ENCODE measurements at regions not wholly inside any gene's neighbourhood (a gene's known extent, or its start where the extent isn't known, plus 50 kb on each side); places are given as distances from the start of the nearest gene placed in this dataset.

DNA sequence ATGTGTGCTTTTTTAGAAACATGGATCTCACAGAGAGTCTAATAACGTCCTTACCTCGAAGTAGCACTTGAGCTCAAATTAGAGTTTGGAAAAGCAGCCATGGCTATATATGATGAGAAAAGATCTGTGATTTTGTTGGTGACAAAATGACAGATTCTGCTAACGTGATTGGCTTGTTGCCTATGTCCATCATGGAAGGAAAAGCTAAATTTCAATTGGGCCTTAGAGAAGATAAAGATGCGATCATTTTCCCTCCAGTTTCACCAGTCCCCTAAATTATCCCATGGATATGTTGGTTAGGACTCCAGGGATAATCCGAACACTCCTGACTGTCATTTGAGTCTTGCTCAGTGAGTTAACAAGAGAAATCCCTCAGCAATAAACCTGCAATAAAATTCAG, 175.8 kb downstream of the C16orf95 start:
- H4K8ac ChIP-seq (ENCODE audit: low read depth, low read length): no peak overlapping the region
- H3K27ac ChIP-seq (ENCODE audit: low read depth, low read length): no peak overlapping the region
- no peaks in the 10 kb centered on the region for H3K79me1 ChIP-seq (ENCODE audit: low read length)
- no peaks in the 10 kb centered on the region for H3K36me3 ChIP-seq (ENCODE audit: control insufficient read depth, insufficient read depth, low read length)
- H3K27me3 ChIP-seq (ENCODE audit: insufficient read depth, low read length, poor library complexity): no peaks in the 10 kb centered on the region
- no peak overlapping the region for H2BK15ac ChIP-seq (replicated peaks; ENCODE audit: low read depth)
- no CpG with 5 or more reads among the region's 5 CpGs for WGBS (ENCODE audit: extremely low coverage, insufficient coverage, low lambda C conversion rate)
- no peak overlapping the region for H4K5ac ChIP-seq (ENCODE audit: low read length)
- H3K79me2 ChIP-seq (ENCODE audit: control insufficient read depth, insufficient read depth, low read length): no peaks in the 10 kb centered on the region
- no peaks in the 10 kb centered on the region for H3K4me1 ChIP-seq (ENCODE audit: control insufficient read depth, low read depth, low read length)
- no peak overlapping the region for H3K18ac ChIP-seq (ENCODE audit: low read length)
- H3K4me2 ChIP-seq (ENCODE audit: low read length): no peak overlapping the region
- no peak for DNase-seq
- no peak overlapping the region for H3K4ac ChIP-seq (ENCODE audit: low read depth, low read length)
- no peak overlapping the region for H3K23ac ChIP-seq (ENCODE audit: low read length)
- no peak overlapping the region for H3K4me3 ChIP-seq (ENCODE audit: low read length)
- H2BK5ac ChIP-seq (ENCODE audit: low read length): no peak overlapping the region
- H2AK5ac ChIP-seq (ENCODE audit: low read length): no peak overlapping the region
- H2BK120ac ChIP-seq (ENCODE audit: low read depth, low read length): no peak overlapping the region
- H3K9ac ChIP-seq (ENCODE audit: low read length): no peak overlapping the region
- no peak overlapping the region for H3K56ac ChIP-seq (ENCODE audit: low read length)

DNA sequence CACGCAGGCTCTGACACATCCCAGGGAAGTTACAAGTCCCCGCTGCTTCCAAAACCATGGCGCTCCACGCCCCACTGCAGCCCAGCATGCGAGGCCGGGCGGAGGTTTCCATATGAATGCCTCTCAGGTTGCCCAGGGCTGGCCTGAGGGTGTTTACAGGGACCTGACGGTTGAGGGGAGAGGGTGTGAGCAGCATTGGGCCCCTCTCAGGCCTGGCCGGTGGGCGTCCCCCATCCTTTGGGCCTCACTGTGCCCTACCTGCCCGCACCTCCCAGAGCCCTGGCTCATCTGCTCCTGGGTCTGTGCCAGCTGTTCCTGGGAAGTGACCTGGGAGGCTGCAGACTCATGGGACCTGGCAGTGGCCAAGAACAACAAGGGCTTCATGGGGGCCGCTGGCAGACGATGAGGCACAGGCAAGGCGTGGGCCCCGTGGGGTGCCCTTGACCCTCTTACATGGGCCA, 173.5 kb downstream of the C16orf95 start:
- H3K79me1 ChIP-seq (ENCODE audit: low read length): no peaks in the 10 kb centered on the region
- no peak overlapping the region for H3K18ac ChIP-seq (ENCODE audit: low read length)
- no peak overlapping the region for H3K4ac ChIP-seq (ENCODE audit: low read depth, low read length)
- no peak overlapping the region for H3K56ac ChIP-seq (ENCODE audit: low read length)
- H3K4me3 ChIP-seq (ENCODE audit: low read length): no peak overlapping the region
- no peak overlapping the region for H3K27ac ChIP-seq (ENCODE audit: low read depth, low read length)
- H3K9ac ChIP-seq (ENCODE audit: low read length): no peak overlapping the region
- no CpG with 5 or more reads among the region's 15 CpGs for WGBS (ENCODE audit: extremely low coverage, insufficient coverage, low lambda C conversion rate)
- no peak overlapping the region for H3K23ac ChIP-seq (ENCODE audit: low read length)
- no peak overlapping the region for H3K4me2 ChIP-seq (ENCODE audit: low read length)
- no peaks in the 10 kb centered on the region for H3K79me2 ChIP-seq (ENCODE audit: control insufficient read depth, insufficient read depth, low read length)
- no peak overlapping the region for H2BK15ac ChIP-seq (replicated peaks; ENCODE audit: low read depth)
- H2BK5ac ChIP-seq (ENCODE audit: low read length): no peak overlapping the region
- no peaks in the 10 kb centered on the region for H3K4me1 ChIP-seq (ENCODE audit: control insufficient read depth, low read depth, low read length)
- no peak overlapping the region for H2AK5ac ChIP-seq (ENCODE audit: low read length)
- DNase-seq: no peak
- no peak overlapping the region for H4K5ac ChIP-seq (ENCODE audit: low read length)
- H3K27me3 ChIP-seq (ENCODE audit: insufficient read depth, low read length, poor library complexity): no peaks in the 10 kb centered on the region
- H2BK120ac ChIP-seq (ENCODE audit: low read depth, low read length): no peak overlapping the region
- H3K36me3 ChIP-seq (ENCODE audit: control insufficient read depth, insufficient read depth, low read length): no peaks in the 10 kb centered on the region
- H4K8ac ChIP-seq (ENCODE audit: low read depth, low read length): no peak overlapping the region

DNA sequence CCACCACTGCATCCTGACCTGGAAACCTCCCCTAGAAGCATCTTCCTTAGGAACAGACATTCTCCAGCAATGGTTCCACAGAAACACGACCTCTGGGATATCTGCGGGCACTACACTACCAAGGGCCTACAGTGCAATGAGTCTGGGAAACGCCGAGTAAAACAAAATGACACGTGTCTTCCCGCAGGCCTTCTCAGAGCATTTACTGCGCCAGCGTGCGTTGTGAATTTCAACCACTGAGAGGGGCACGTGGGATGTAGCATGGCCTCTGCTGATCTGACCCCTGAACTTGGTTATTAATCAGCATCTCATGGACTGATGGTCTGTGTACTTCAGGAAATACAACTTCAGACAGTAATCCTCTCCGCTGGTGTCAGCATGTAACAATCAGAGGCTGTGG, 173.0 kb downstream of the C16orf95 start:
- H3K79me2 ChIP-seq (ENCODE audit: control insufficient read depth, insufficient read depth, low read length): no peaks in the 10 kb centered on the region
- no peak overlapping the region for H3K4me3 ChIP-seq (ENCODE audit: low read length)
- H3K9ac ChIP-seq (ENCODE audit: low read length): no peak overlapping the region
- no peak overlapping the region for H2BK120ac ChIP-seq (ENCODE audit: low read depth, low read length)
- no peak overlapping the region for H2BK5ac ChIP-seq (ENCODE audit: low read length)
- H4K8ac ChIP-seq (ENCODE audit: low read depth, low read length): no peak overlapping the region
- no CpG with 5 or more reads among the region's 11 CpGs for WGBS (ENCODE audit: extremely low coverage, insufficient coverage, low lambda C conversion rate)
- no peak for DNase-seq
- H3K4ac ChIP-seq (ENCODE audit: low read depth, low read length): no peak overlapping the region
- no peak overlapping the region for H2AK5ac ChIP-seq (ENCODE audit: low read length)
- H3K18ac ChIP-seq (ENCODE audit: low read length): no peak overlapping the region
- no peak overlapping the region for H3K56ac ChIP-seq (ENCODE audit: low read length)
- no peak overlapping the region for H4K5ac ChIP-seq (ENCODE audit: low read length)
- H2BK15ac ChIP-seq (replicated peaks; ENCODE audit: low read depth): no peak overlapping the region
- H3K4me1 ChIP-seq (ENCODE audit: control insufficient read depth, low read depth, low read length): no peaks in the 10 kb centered on the region
- no peaks in the 10 kb centered on the region for H3K27me3 ChIP-seq (ENCODE audit: insufficient read depth, low read length, poor library complexity)
- H3K4me2 ChIP-seq (ENCODE audit: low read length): no peak overlapping the region
- no peaks in the 10 kb centered on the region for H3K79me1 ChIP-seq (ENCODE audit: low read length)
- no peaks in the 10 kb centered on the region for H3K36me3 ChIP-seq (ENCODE audit: control insufficient read depth, insufficient read depth, low read length)
- H3K23ac ChIP-seq (ENCODE audit: low read length): no peak overlapping the region
- H3K27ac ChIP-seq (ENCODE audit: low read depth, low read length): no peak overlapping the region

DNA sequence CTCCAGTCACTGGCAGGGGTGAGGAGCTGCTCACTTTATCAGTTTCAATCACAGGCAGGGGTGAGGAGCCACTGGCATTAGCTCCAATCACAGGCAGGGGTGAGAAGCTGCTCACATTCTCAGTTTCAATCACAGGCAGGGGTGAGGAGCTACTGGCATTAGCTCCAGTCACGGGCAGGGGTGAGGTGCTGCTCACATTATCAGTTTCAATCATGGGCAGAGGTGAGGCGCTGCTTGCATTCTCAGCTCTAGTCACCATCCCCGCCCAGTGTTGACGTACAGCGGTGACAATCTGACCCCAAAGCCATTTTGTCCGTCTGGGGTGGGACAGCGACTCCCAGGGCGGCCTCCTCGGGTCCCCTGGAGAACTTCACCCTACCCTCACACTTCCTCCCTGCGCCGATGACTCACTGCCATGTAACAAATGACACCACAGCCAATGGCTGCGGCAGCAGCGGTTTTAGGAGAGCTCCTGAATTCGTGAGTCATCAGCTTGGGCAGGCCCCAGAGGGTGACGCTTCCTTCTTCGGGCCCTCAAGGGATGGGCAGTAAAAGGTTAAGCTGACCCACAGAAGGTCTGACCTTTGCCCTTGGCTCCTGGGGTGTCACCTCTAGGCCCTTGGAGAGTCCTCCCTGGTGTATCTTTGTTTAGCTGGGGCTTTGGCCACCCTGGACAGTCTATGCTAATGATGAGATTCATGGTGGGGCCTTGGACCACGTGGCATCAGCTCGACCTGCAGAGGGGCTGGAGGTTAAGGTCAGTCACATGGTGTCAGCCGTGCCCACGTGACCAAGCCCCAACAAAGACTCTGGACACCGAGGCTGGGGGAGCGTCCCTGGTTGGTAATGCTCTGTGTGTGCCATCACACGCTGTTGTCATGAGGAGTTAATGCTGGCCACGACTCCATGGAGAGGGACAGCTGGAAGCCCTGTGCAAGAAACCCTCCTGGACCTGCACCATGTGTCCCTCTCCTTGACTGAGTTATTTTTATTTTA, 171.7 kb downstream of the C16orf95 start:
- no peak overlapping the region for H2AK5ac ChIP-seq (ENCODE audit: low read length)
- no peaks in the 10 kb centered on the region for H3K27me3 ChIP-seq (ENCODE audit: insufficient read depth, low read length, poor library complexity)
- no peak overlapping the region for H3K9ac ChIP-seq (ENCODE audit: low read length)
- DNase-seq: peak; percentile 21
- no peak overlapping the region for H2BK15ac ChIP-seq (replicated peaks; ENCODE audit: low read depth)
- no peak overlapping the region for H2BK5ac ChIP-seq (ENCODE audit: low read length)
- H4K5ac ChIP-seq (ENCODE audit: low read length): no peak overlapping the region
- H3K27ac ChIP-seq (ENCODE audit: low read depth, low read length): no peak overlapping the region
- H2BK120ac ChIP-seq (ENCODE audit: low read depth, low read length): no peak overlapping the region
- no peaks in the 10 kb centered on the region for H3K4me1 ChIP-seq (ENCODE audit: control insufficient read depth, low read depth, low read length)
- no peak overlapping the region for H3K23ac ChIP-seq (ENCODE audit: low read length)
- H3K79me2 ChIP-seq (ENCODE audit: control insufficient read depth, insufficient read depth, low read length): no peaks in the 10 kb centered on the region
- H4K8ac ChIP-seq (ENCODE audit: low read depth, low read length): no peak overlapping the region
- no peak overlapping the region for H3K4me3 ChIP-seq (ENCODE audit: low read length)
- H3K4me2 ChIP-seq (ENCODE audit: low read length): no peak overlapping the region
- H3K79me1 ChIP-seq (ENCODE audit: low read length): no peaks in the 10 kb centered on the region
- no peak overlapping the region for H3K18ac ChIP-seq (ENCODE audit: low read length)
- no peak overlapping the region for H3K4ac ChIP-seq (ENCODE audit: low read depth, low read length)
- H3K56ac ChIP-seq (ENCODE audit: low read length): no peak overlapping the region
- WGBS (ENCODE audit: extremely low coverage, insufficient coverage, low lambda C conversion rate): no CpG with 5 or more reads among the region's 24 CpGs
- no peaks in the 10 kb centered on the region for H3K36me3 ChIP-seq (ENCODE audit: control insufficient read depth, insufficient read depth, low read length)

DNA sequence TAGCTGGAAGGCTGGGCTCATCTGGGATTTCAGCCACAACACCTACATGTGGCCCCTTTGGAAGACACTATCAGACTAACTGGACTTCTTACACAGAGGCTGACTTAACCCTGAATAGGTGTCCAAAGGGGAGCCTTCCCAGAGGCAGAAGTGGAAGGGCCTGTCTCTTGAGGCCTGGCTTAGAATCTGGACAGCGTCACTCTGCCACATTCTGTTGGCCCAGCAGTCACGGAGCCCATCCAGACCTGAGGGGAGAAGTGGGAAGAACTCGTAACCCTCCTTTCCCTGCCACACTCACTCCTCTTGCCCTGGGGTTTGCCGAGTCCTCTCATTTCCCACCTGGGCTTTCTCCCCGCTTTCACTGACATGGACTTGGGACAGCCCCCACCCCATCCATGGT, 170.5 kb downstream of the C16orf95 start:
- Histone ChIP-seq H2BK5ac (ENCODE audit: low read length) (no peak overlapping the region), H3K27ac (ENCODE audit: low read depth, low read length) (no peak overlapping the region), H3K4me1 (ENCODE audit: control insufficient read depth, low read depth, low read length) (no peaks in the 10 kb centered on the region), H3K56ac (ENCODE audit: low read length) (no peak overlapping the region), H3K4ac (ENCODE audit: low read depth, low read length) (no peak overlapping the region), H3K79me1 (ENCODE audit: low read length) (no peaks in the 10 kb centered on the region), H4K8ac (ENCODE audit: low read depth, low read length) (no peak overlapping the region), H4K5ac (ENCODE audit: low read length) (no peak overlapping the region), H3K4me2 (ENCODE audit: low read length) (no peak overlapping the region), H3K9ac (ENCODE audit: low read length) (no peak overlapping the region), H3K36me3 (ENCODE audit: control insufficient read depth, insufficient read depth, low read length) (no peaks in the 10 kb centered on the region), H2BK120ac (ENCODE audit: low read depth, low read length) (no peak overlapping the region), H2AK5ac (ENCODE audit: low read length) (no peak overlapping the region), H3K27me3 (ENCODE audit: insufficient read depth, low read length, poor library complexity) (no peaks in the 10 kb centered on the region), H3K4me3 (ENCODE audit: low read length) (no peak overlapping the region), H3K23ac (ENCODE audit: low read length) (no peak overlapping the region), H3K79me2 (ENCODE audit: control insufficient read depth, insufficient read depth, low read length) (no peaks in the 10 kb centered on the region), H3K18ac (ENCODE audit: low read length) (no peak overlapping the region), H2BK15ac (replicated peaks; ENCODE audit: low read depth) (no peak overlapping the region)
- DNase-seq: no peak
- WGBS (ENCODE audit: extremely low coverage, insufficient coverage, low lambda C conversion rate): no CpG with 5 or more reads among the region's 5 CpGs
